Natural killer cell (primary cell): ENCODE measurements at regions not wholly inside any gene's neighbourhood (a gene's known extent, or its start where the extent isn't known, plus 50 kb on each side); places are given as distances from the start of the nearest gene placed in this dataset.
"Not testable (repeated sequence)": the region's sequence is repeated elsewhere in the genome, so short reads cannot be mapped to it uniquely, and the experiment has no call there.

Source experiments
- ATAC-seq, 3 donors: fragments of 150-1000 bp in 2 of 3; fragments of 200-7000 bp in 1 of 3; cut with Tn5 transposase; 1 replicate in 1 of 3; 2 replicates in 2 of 3; pipeline ENCODE4 v1.10.0; 2021; ENCODE audit warnings: mild to moderate bottlenecking in 2 of 3, moderate library complexity in 2 of 3
- DNase-seq, 2 donors: peaks; one replicate each; pipeline versions ENCODE4 v3.0.0 to v3.0.0-alpha.2; 2013 to 2021; ENCODE audit warnings: mixed read lengths in 1 of 2
- H3K27ac ChIP-seq: one replicate; pipeline ENCODE4 v1.5.1; 2013; ENCODE audit warnings: mild to moderate bottlenecking, low read length
- H3K27me3 ChIP-seq: one replicate; pipeline ENCODE4 v1.6.1; 2013; ENCODE audit warnings: low read length; ENCODE audit not compliant: control insufficient read depth, insufficient read depth
- H3K36me3 ChIP-seq: one replicate; pipeline ENCODE4 v1.6.1; 2013; ENCODE audit warnings: low read length; ENCODE audit not compliant: control insufficient read depth, insufficient read depth
- H3K4me1 ChIP-seq: one replicate; pipeline ENCODE4 v1.6.1; 2013; ENCODE audit warnings: low read length; ENCODE audit not compliant: control insufficient read depth, insufficient read depth
- H3K4me3 ChIP-seq: one replicate; pipeline ENCODE4 v1.5.1; 2013; ENCODE audit warnings: low read length
- H3K9me3 ChIP-seq: one replicate; pipeline ENCODE4 v1.6.1; 2013; ENCODE audit warnings: low read length; ENCODE audit not compliant: control insufficient read depth, insufficient read depth
- H3K27ac Mint-ChIP-seq, 2 donors: one replicate each; pipeline ENCODE4 v1.8.0; 2022; ENCODE audit warnings: mild to moderate bottlenecking in 2 of 2, mixed read lengths in 2 of 2, moderate library complexity in 1 of 2
- H3K27me3 Mint-ChIP-seq, 2 donors: one replicate each; pipeline ENCODE4 v1.8.0; 2022; ENCODE audit warnings: low read depth in 2 of 2, mixed read lengths in 2 of 2
- H3K36me3 Mint-ChIP-seq: one replicate; pipeline ENCODE4 v1.8.0; 2022; ENCODE audit warnings: mixed read lengths
- H3K4me1 Mint-ChIP-seq, 2 donors: one replicate each; pipeline ENCODE4 v1.8.0; 2022; ENCODE audit warnings: mixed read lengths in 2 of 2
- H3K4me3 Mint-ChIP-seq: one replicate; pipeline ENCODE4 v1.8.0; 2022; ENCODE audit warnings: mild to moderate bottlenecking, moderate library complexity, mixed read lengths
- H3K9me3 Mint-ChIP-seq, 2 donors: one replicate each; pipeline ENCODE4 v1.8.0; 2022; ENCODE audit warnings: mixed read lengths in 2 of 2
- WGBS: methylation state at CpG from one replicate; pipeline ENCODE4 v1.1.7; 2013; ENCODE audit warnings: missing lambda C conversion rate; ENCODE audit not compliant: insufficient coverage; 5-methylcytosine and 5-hydroxymethylcytosine counted together
- intact Hi-C: fragments of 100-400 bp; cut with micrococcal nuclease; formaldehyde crosslinking; loops from one replicate; pipeline ENCODE4 v1.14.2; 2022
- TF ChIP-seq, protein P1 (sequence below): fragments of 200-600 bp; IDR thresholded peaks from one replicate; pipeline ENCODE4 v1.8.0; 2022; ENCODE audit warnings: antibody characterized with exemption

DNA sequence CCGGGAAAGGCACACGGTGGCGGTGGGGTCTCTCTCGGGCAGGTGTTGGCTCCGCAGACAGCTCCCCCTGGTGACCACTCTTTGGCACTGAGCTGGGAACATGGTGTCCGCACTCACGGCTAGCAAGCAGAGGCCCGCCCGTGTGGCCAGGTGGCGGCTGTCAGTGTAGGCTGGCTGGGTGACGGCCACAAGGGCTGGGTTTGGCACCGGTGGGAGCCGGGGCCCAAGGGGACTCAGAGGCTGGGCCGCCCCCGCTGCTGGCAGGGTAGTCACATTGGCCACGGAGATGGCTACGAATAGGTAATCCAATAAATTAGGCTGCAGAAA is 1071.7 kb downstream of the RPIA start:
- H3K36me3 ChIP-seq: no peaks in the 10 kb centered on the region
- TF ChIP-seq, protein P1, sequence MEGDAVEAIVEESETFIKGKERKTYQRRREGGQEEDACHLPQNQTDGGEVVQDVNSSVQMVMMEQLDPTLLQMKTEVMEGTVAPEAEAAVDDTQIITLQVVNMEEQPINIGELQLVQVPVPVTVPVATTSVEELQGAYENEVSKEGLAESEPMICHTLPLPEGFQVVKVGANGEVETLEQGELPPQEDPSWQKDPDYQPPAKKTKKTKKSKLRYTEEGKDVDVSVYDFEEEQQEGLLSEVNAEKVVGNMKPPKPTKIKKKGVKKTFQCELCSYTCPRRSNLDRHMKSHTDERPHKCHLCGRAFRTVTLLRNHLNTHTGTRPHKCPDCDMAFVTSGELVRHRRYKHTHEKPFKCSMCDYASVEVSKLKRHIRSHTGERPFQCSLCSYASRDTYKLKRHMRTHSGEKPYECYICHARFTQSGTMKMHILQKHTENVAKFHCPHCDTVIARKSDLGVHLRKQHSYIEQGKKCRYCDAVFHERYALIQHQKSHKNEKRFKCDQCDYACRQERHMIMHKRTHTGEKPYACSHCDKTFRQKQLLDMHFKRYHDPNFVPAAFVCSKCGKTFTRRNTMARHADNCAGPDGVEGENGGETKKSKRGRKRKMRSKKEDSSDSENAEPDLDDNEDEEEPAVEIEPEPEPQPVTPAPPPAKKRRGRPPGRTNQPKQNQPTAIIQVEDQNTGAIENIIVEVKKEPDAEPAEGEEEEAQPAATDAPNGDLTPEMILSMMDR: no peak
- no peak overlapping the region for H3K4me3 Mint-ChIP-seq
- H3K27me3 ChIP-seq: peaks cover 26% of the 10 kb centered on the region
- 84% methylated on average over 17 of the region's 17 CpGs for WGBS
- no peak overlapping the region for H3K4me3 ChIP-seq
- ATAC-seq: no peak
- peaks cover 18% of the 10 kb centered on the region for H3K4me1 ChIP-seq
- peaks cover 7 to 13% of the 10 kb centered on the region in 2 donors for H3K4me1 Mint-ChIP-seq
- peaks cover 14% of the 10 kb centered on the region for H3K9me3 ChIP-seq
- H3K27ac Mint-ChIP-seq: no peak overlapping the region
- peak in 1 of 2 donors; percentile 13 for DNase-seq
- H3K27ac ChIP-seq: no peak overlapping the region
- H3K9me3 Mint-ChIP-seq: peaks cover 0 to 6% of the 10 kb centered on the region in 2 donors
- H3K36me3 Mint-ChIP-seq: no peaks in the 10 kb centered on the region
- intact Hi-C loops: no loop called here
- H3K27me3 Mint-ChIP-seq: peaks cover 28 to 43% of the 10 kb centered on the region in 2 donors

DNA sequence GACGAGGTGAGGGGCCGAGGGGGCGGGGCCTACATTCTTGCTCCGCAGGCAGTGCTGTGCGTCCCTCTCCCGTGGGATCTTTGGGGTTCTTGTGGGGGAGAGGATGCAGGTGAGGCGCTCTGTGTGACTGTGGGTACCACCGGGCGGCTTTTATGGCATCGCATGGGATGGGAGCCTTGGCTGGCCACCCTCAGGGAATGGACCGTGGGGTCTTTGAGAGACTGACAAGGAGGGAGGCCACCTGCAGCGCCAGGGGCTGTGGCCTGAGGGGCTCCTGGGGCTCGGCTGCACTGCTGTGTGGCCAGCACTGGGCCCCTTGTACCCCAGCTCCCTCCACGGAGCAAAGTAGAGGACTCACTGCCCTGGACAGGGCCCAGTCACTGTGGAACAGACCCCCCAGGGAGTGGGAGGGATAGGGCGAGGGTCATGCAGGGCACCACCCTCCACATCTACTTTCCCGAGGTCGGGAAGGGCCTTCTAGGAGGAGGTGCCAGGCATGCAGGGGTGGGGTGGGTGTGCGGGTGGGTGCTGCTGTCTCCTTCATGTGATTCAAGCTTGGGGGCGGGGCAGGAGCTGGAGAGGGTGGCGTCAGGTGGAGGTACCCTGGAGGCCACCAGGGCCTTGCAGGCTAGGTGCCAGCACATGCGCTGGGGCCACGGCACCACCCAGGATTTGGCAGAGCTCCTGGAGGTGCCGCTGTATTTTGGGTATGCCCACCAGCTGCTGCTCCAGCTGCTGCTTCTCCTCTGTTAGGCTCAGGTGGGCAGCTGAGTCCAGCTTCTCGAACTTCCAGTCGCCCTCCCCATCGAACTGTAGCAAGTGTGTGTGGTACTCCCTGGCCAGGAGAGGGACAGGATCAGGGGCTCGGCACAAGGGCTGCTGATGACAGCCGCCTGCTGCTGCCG is 1072.4 kb downstream of the RPIA start:
- H3K27ac Mint-ChIP-seq: no peak overlapping the region
- no peak overlapping the region for H3K4me3 Mint-ChIP-seq
- H3K27me3 Mint-ChIP-seq: peaks cover 27 to 47% of the 10 kb centered on the region in 2 donors
- H3K9me3 Mint-ChIP-seq: peaks cover 0 to 6% of the 10 kb centered on the region in 2 donors
- H3K4me1 ChIP-seq: peaks cover 18% of the 10 kb centered on the region
- no peaks in the 10 kb centered on the region for H3K36me3 Mint-ChIP-seq
- H3K4me3 ChIP-seq: no peak overlapping the region
- TF ChIP-seq, protein P1: no peak
- 91% methylated on average over 29 of the region's 29 CpGs for WGBS
- H3K27ac ChIP-seq: no peak overlapping the region
- H3K4me1 Mint-ChIP-seq: peaks cover 7 to 13% of the 10 kb centered on the region in 2 donors
- no peaks in the 10 kb centered on the region for H3K36me3 ChIP-seq
- ATAC-seq: no peak
- peaks cover 14% of the 10 kb centered on the region for H3K9me3 ChIP-seq
- DNase-seq: peak in 1 of 2 donors; percentile 14
- intact Hi-C loops: no loop called here
- H3K27me3 ChIP-seq: peaks cover 27% of the 10 kb centered on the region

DNA sequence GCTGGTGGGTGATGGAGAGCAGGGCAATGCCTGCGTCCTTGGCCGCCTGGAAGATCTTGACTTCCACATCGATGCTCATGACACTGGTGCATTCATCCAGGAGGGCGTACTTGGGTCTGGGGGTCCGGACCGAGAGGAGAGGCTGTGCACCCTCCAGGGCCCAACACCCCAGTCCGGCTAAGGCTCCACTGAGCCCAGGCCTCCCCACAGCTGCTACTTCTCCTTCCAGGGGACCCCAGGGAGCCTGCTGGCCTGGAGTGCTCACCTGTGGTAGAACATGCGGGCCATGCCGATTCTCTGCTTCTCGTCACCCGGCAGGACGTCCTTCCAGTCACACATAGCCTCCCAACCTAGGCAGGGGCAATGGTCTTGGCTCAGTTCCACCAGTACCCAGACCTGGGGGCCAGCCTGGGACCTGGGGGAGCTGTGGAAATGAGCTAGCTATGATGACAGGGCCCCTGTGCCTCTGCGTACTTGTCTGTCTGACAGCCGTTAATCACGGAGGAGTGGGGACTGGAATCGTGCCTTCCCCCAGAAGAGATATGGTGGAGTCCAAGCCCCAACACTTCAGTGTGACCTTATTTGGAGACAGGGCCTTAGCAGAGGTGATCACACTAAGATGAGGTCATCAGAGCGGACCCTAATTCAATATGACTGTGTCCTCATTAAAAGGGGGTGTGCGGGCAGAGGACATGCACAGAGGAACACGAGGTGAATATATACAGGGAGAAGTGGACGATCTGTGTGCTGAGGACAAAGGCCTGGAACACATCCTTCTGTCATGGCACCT is 1073.3 kb downstream of the RPIA start:
- H3K9me3 ChIP-seq: peaks cover 14% of the 10 kb centered on the region
- H3K27ac ChIP-seq, ATAC-seq, H3K36me3 Mint-ChIP-seq, intact Hi-C loops, H3K36me3 ChIP-seq, H3K4me3 ChIP-seq, H3K27ac Mint-ChIP-seq, H3K9me3 Mint-ChIP-seq, H3K4me3 Mint-ChIP-seq: not testable (repeated sequence)
- peaks cover 18% of the 10 kb centered on the region for H3K4me1 ChIP-seq
- H3K27me3 ChIP-seq: peaks cover 27% of the 10 kb centered on the region
- Mint-ChIP-seq H3K4me1 (peaks cover 7 to 13% of the 10 kb centered on the region in 2 donors), H3K27me3 (peaks cover 31 to 54% of the 10 kb centered on the region in 2 donors)
- DNase-seq: peak in 1 of 2 donors; percentile 14
- WGBS: 94% methylated on average over 20 of the region's 20 CpGs

DNA sequence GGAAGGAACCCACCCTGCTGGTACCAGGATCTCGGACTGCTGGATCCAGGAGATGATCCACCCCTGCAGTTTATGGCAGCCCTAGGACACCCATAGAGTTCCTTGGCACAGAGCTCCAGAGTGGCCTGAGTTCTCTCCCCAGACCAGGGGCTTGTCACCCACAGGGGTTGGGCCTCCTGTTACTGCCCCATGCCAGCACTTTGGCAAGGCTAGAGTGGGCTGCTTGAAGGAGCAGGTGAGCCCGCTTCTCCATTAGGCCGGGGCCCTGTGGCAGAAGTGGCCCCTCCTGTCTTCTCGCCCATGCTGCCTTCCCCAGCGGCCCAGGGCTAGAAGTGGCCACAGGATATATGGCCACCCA is 1073.9 kb downstream of the RPIA start:
- Histone ChIP-seq H3K9me3 (peaks cover 14% of the 10 kb centered on the region), H3K27me3 (peaks cover 27% of the 10 kb centered on the region), H3K4me1 (peaks cover 18% of the 10 kb centered on the region)
- ATAC-seq, H3K9me3 Mint-ChIP-seq, intact Hi-C loops, H3K27ac ChIP-seq, H3K4me3 Mint-ChIP-seq, H3K36me3 Mint-ChIP-seq, H3K4me3 ChIP-seq, H3K36me3 ChIP-seq, H3K27ac Mint-ChIP-seq: not testable (repeated sequence)
- peak in 1 of 2 donors; percentile 12 for DNase-seq
- Mint-ChIP-seq H3K4me1 (peaks cover 7 to 13% of the 10 kb centered on the region in 2 donors), H3K27me3 (peaks cover 33 to 53% of the 10 kb centered on the region in 2 donors)
- WGBS: 97% methylated on average over 5 of the region's 5 CpGs

DNA sequence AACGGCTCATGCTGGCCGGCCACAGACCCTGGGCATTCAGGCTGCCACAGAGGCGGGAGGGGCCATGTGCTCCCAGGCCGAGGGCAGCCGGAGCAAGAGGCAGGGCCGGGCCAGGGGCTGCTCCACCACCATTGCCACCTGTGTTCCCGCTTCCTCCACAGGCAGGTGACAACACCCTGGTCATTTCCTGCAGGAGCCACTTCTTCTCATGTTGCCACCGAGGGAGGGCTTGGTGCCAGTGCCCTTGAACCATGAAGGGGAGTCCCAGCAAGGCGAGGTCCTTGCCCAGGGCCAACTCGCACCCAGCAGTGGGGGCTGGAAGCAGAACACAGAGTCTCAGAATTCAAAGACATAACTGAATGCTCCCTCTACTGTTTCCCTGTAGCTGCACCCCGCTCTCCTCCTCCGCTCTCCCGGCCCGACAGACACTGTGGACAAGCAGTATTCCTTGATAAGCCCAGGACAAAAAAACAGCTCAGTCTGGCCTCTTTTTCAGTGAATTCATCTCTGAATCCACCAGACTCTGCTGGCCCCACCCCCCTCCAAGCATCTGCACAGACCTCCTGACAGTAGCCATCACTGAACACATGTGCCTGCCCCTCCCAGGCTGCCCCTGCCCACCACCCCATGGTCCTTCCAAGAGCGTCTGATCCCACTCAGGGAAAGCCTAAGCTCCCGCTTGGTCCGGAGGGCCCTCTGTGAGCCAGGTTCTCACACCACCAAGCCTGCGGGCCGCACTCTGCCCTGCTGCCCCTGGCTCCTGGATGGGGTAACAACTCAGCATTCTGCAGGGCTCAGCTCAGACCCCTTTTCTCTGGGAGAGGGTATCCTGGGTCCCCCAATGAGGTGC is 1074.9 kb downstream of the RPIA start:
- peak in 1 of 2 donors; percentile 15 for DNase-seq
- H3K9me3 Mint-ChIP-seq, H3K4me3 ChIP-seq, intact Hi-C loops, H3K36me3 Mint-ChIP-seq, H3K27ac Mint-ChIP-seq, H3K36me3 ChIP-seq, H3K27ac ChIP-seq, ATAC-seq: not testable (repeated sequence)
- Histone ChIP-seq H3K4me1 (peaks cover 18% of the 10 kb centered on the region), H3K27me3 (peaks cover 27% of the 10 kb centered on the region), H3K9me3 (peaks cover 14% of the 10 kb centered on the region)
- Mint-ChIP-seq H3K4me3 (peak overlapping the region; percentile 26), H3K27me3 (peaks cover 38 to 54% of the 10 kb centered on the region in 2 donors), H3K4me1 (peaks cover 7 to 13% of the 10 kb centered on the region in 2 donors)
- 89% methylated on average over 19 of the region's 19 CpGs for WGBS

DNA sequence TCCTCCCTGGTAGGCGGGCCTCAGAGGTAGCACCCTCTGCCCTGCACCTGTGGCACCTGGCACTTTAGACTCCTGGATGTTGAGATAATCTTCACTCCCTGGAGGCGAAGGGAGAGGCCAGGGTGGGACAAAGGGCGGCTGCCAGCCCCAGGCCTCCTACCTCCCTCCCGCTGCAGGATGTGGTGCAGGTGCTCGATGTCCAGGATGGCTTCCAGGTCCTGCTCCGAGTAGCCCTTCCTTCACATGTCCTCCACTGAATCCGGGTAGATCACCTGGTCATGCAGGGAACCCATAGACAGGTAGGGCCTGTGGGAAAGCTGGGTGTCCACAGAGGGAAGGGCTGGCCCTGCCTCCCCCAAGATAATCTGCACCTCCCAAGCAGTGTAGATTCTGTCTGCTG is 1075.6 kb downstream of the RPIA start:
- H3K9me3 Mint-ChIP-seq, H3K36me3 Mint-ChIP-seq, ATAC-seq, H3K4me3 ChIP-seq, intact Hi-C loops, H3K27ac ChIP-seq, H3K27ac Mint-ChIP-seq, H3K36me3 ChIP-seq: not testable (repeated sequence)
- Histone ChIP-seq H3K4me1 (peaks cover 18% of the 10 kb centered on the region), H3K27me3 (peaks cover 27% of the 10 kb centered on the region), H3K9me3 (peaks cover 14% of the 10 kb centered on the region)
- Mint-ChIP-seq H3K4me1 (peaks cover 7 to 13% of the 10 kb centered on the region in 2 donors), H3K27me3 (peaks cover 39 to 58% of the 10 kb centered on the region in 2 donors), H3K4me3 (peak overlapping the region; percentile 68)
- peak in 1 of 2 donors; percentile 13 for DNase-seq
- WGBS: 83% methylated on average over 7 of the region's 7 CpGs
